GM13977 (cell line): ENCODE measurements at regions not wholly inside any gene's neighbourhood (a gene's known extent, or its start where the extent isn't known, plus 50 kb on each side); places are given as distances from the start of the nearest gene placed in this dataset.
A peak's percentile ranks its signal among the peaks of the same experiment; 100 is the strongest.

Experiments used
- DNase-seq: peaks from one replicate; pipeline ENCODE4 v3.0.0; 2012; ENCODE audit warnings: low spot score
- CTCF ChIP-seq: IDR thresholded peaks from 2 replicates; pipeline ENCODE4 v1.5.1; 2012; ENCODE audit warnings: mild to moderate bottlenecking, control low read depth; ENCODE audit not compliant: insufficient read depth; ENCODE audit errors: extremely low read depth, missing control alignments
- in situ Hi-C: fragments of 300-500 bp; cut with MboI; formaldehyde crosslinking; loops from one replicate; pipeline ENCODE4 v1.12.0; 2022; ENCODE audit warnings: low sequenced_read_pairs, low pct_unique_long_range_greater_than_20kb, mixed read lengths, inconsistent platforms; ENCODE audit not compliant: unreplicated experiment

GRCh38 chr5:9919306-9920030 is 289.3 kb upstream of the TAS2R1 start:
- no peak for DNase-seq
- TF ChIP-seq CTCF = no peak
- in situ Hi-C loops = no loop called here

DNA sequence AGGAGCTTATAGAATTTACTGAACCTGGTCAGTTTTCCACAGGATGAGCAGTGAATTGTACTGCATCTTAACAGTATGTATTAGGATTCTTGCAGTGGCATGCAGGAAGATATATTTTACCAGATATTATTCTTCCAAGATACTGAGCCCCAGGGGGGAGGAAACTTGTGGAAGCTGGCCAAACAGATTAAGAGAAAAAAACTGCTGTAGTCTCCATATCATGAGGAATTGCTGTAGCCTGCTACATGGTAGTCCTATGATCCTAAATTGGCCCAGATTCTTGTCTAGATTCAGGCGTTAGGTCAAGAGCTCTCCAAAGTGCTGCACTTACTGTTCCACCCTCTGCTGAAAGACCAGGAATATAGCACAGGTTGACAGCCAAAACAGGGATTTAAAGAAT is 275.5 kb upstream of the TAS2R1 start:
- no peak for TF ChIP-seq CTCF
- no peak for DNase-seq
- in situ Hi-C loops = no loop called here

DNA sequence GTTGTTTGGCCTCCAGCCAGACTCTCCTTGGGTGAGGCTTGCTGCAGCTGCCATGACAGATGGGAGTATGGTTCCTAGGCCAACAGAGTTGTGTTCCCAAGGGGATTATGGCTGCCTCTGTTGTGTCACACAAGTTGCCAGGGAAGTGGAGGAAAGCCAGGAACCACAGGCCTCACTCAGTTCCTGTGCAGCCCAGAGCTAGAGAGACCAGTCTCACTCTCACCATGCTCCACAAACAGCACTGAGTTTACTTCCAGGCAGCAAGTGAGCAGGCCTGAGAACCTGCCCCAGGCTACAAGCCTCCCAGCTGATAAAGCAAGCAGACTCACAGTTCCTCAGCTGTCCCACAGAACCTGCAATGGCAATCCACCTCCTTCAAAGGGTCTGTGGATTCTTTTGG is 273.6 kb upstream of the TAS2R1 start:
- DNase-seq = no peak
- in situ Hi-C loops = no loop called here
- TF ChIP-seq CTCF = no peak

GRCh38 chr5:9898319-9898718 is 268.2 kb upstream of the TAS2R1 start:
- TF ChIP-seq CTCF = peak; percentile 23
- in situ Hi-C loops = no loop called here
- no peak for DNase-seq

DNA sequence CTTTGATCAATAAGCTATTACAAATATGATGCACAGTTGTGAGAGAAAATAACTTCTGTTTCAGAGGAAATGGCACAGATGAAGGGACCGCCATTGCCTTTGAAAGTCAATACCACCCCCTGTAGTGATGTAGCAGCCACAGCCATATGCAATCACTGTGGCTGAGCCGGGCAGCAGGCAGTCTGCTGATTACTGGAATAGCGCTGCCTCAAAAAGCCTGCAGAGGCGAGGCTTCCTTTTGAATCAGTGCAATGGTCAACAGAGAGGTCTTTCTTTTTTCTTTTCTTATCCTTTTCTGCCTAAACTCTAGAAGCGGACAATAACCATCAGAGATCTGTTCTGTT is 265.1 kb upstream of the TAS2R1 start:
- TF ChIP-seq CTCF = no peak
- in situ Hi-C loops = no loop called here
- DNase-seq = no peak

DNA sequence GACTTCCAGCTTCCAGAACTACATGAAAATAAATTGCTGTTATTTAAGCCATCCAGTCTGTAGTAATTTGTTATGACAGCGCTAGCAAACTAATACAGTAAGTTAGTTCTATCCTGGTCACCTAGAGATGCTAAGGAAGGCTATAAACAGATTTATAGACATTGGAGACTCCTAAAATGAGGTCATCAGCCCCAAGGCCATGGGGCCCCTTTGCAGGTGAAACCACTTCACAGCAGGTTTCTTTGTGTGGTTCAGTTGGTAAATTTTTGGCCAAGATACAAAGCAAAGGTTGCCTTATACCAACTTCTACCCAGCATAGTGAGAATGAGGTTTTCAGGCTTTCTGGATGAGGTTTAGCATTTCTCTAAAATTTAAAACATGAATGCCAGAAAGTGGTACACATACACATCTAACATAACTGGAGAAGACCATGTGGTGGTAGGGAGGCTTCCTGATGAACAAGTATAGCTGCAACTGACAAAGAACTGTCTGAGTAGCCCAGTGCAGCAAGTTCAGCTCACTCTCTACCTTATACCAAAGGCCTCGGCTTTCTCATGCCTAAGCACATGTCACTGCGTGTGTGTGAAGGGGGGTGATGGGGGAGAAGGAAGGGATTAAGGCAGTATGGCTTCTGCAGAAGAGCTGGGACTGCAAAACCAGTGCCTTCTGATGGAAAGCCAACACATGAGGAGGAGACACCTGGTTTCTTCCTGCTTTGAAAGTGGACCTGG is 264.6 kb upstream of the TAS2R1 start:
- in situ Hi-C loops = no loop called here
- DNase-seq = no peak
- no peak for TF ChIP-seq CTCF
